ENCODE measurements at regions not wholly inside any gene's neighbourhood (a gene's known extent, or its start where the extent isn't known, plus 50 kb on each side); places are given as distances from the start of the nearest gene placed in this dataset.

DNA sequence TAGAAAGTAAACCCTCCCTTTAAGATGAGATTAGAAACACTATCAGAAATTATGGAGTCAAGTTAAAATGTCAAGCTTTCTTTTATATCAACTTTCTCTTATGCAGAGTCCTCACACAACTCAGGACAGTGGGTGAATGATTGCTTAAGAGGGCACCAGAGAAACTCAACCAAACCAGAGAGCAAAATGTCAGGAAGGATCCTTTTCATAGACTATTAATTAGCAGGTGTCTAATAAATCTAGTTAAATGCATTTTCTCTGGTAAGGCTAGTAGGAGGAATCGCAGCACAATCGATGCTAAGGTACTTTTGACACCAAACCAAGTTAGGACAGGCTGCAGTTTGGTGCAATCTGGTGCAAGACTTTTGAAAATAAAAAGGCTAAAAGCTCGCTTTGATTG lies 614.7 kb upstream of the FOXG1 start:
- no peaks in the 10 kb centered on the region for H3K79me2 ChIP-seq (ENCODE audit: control insufficient read depth, low read length)
- H3K27me3 ChIP-seq (ENCODE audit: control insufficient read depth, low read length) = no peaks in the 10 kb centered on the region
- 0 out of 2 replicates have a peak, but pooled peaks cover 2% of the 10 kb centered on the region for H3K9me3 ChIP-seq (ENCODE audit: control insufficient read depth, insufficient read depth, low read length)
- no peaks in the 10 kb centered on the region for H3K9me2 ChIP-seq (replicated peaks; ENCODE audit: control insufficient read depth, low read length)
- no peaks in the 10 kb centered on the region for H3F3A ChIP-seq (ENCODE audit: control insufficient read depth, insufficient read depth)
- H3K27ac ChIP-seq (ENCODE audit: low read depth, low read length) = no peak overlapping the region
- TF ChIP-seq EZH2phosphoT487 (IDR thresholded peaks at IDR 0.05; ENCODE audit: borderline replicate concordance, low read length) = no peak
- TF ChIP-seq, protein P1, sequence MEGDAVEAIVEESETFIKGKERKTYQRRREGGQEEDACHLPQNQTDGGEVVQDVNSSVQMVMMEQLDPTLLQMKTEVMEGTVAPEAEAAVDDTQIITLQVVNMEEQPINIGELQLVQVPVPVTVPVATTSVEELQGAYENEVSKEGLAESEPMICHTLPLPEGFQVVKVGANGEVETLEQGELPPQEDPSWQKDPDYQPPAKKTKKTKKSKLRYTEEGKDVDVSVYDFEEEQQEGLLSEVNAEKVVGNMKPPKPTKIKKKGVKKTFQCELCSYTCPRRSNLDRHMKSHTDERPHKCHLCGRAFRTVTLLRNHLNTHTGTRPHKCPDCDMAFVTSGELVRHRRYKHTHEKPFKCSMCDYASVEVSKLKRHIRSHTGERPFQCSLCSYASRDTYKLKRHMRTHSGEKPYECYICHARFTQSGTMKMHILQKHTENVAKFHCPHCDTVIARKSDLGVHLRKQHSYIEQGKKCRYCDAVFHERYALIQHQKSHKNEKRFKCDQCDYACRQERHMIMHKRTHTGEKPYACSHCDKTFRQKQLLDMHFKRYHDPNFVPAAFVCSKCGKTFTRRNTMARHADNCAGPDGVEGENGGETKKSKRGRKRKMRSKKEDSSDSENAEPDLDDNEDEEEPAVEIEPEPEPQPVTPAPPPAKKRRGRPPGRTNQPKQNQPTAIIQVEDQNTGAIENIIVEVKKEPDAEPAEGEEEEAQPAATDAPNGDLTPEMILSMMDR (IDR thresholded peaks at IDR 0.05; ENCODE audit: low read depth, low read length, poor library complexity, severe bottlenecking) = no peak
- no peaks in the 10 kb centered on the region for H3K4me1 ChIP-seq (ENCODE audit: control insufficient read depth, low read length)
- H4K20me1 ChIP-seq (ENCODE audit: control insufficient read depth, insufficient read depth, low read depth, low read length) = no peaks in the 10 kb centered on the region
- no peak overlapping the region for H3K4me3 ChIP-seq (ENCODE audit: low read length)
- H3K4me2 ChIP-seq (ENCODE audit: low read length) = no peak overlapping the region
- H3K36me3 ChIP-seq (ENCODE audit: control insufficient read depth, low read length) = no peaks in the 10 kb centered on the region

DNA sequence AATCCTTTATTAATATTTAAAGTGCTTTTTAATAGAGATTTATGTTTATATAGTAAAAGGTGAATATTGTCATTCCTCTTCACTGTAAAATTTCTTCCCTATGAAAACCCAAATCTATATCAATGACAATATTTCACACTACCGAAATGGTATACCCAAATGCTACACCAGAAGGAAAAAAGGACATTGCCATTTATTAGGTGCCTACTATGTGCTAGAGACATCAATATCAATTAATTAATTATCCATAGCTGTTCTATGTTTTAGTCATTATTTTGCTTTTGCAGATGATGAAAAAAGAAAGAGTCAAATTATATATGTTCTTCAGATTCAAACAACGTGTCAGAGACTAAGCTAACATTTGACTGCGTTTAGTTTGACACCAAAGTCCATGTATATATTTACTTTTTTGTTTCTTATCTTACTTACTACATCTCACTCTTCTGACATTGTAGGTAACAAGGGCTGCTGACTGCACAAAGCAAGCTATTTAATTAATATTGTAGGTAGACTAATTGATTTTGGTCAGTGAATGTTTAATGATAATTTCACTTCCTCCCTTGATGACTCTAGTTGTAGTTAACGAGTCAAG lies 614.0 kb upstream of the FOXG1 start:
- Histone ChIP-seq H3K4me1 (ENCODE audit: control insufficient read depth, low read length) (no peaks in the 10 kb centered on the region), H3K27me3 (ENCODE audit: control insufficient read depth, low read length) (no peaks in the 10 kb centered on the region), H3K4me2 (ENCODE audit: low read length) (no peak overlapping the region), H3K4me3 (ENCODE audit: low read length) (no peak overlapping the region), H3K36me3 (ENCODE audit: control insufficient read depth, low read length) (no peaks in the 10 kb centered on the region), H3K9me3 (ENCODE audit: control insufficient read depth, insufficient read depth, low read length) (peaks cover 4% of the 10 kb centered on the region; the same call in 1 of the 2 replicates), H3K9me2 (replicated peaks; ENCODE audit: control insufficient read depth, low read length) (no peaks in the 10 kb centered on the region), H3K27ac (ENCODE audit: low read depth, low read length) (no peak overlapping the region), H4K20me1 (ENCODE audit: control insufficient read depth, insufficient read depth, low read depth, low read length) (no peaks in the 10 kb centered on the region), H3F3A (ENCODE audit: control insufficient read depth, insufficient read depth) (no peaks in the 10 kb centered on the region), H3K79me2 (ENCODE audit: control insufficient read depth, low read length) (no peaks in the 10 kb centered on the region)
- TF ChIP-seq EZH2phosphoT487 (IDR thresholded peaks at IDR 0.05; ENCODE audit: borderline replicate concordance, low read length) = no peak
- TF ChIP-seq, protein P1 (IDR thresholded peaks at IDR 0.05; ENCODE audit: low read depth, low read length, poor library complexity, severe bottlenecking) = no peak

DNA sequence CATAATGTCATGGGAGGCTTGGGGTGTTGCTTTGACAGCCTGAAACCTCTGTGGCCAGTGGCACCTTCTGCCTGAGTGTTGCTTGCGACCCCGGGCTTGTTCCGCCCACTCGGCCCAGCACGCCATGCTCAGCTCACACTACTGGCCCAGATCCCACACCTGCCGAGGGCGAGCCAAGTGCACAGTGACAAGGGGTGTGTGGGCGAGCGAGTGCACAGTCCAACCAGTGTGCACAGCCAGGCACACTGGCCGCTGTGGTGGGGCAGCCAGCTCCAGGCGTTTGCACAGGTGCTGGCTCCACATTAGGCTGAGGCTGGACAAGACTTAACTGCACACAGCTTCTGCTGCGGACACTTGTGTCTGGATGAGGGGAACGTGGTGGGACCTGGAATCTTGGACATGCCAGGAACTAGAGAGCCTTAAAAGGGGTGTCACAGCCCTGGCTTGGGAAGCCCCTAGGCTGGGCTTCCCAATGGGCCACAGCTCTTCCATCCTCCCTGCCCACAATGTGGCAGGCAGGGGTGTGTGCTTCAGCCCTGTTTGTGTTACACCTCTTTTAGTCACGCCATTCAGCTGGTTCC lies 609.2 kb upstream of the FOXG1 start:
- no peaks in the 10 kb centered on the region for H3K79me2 ChIP-seq (ENCODE audit: control insufficient read depth, low read length)
- H3K9me2 ChIP-seq (replicated peaks; ENCODE audit: control insufficient read depth, low read length) = no peaks in the 10 kb centered on the region
- no peaks in the 10 kb centered on the region for H3K36me3 ChIP-seq (ENCODE audit: control insufficient read depth, low read length)
- H3K4me3 ChIP-seq (ENCODE audit: low read length) = no peak overlapping the region
- no peak for TF ChIP-seq EZH2phosphoT487 (IDR thresholded peaks at IDR 0.05; ENCODE audit: borderline replicate concordance, low read length)
- TF ChIP-seq, protein P1 (IDR thresholded peaks at IDR 0.05; ENCODE audit: low read depth, low read length, poor library complexity, severe bottlenecking) = no peak
- H3K9me3 ChIP-seq (ENCODE audit: control insufficient read depth, insufficient read depth, low read length) = peaks cover 7% of the 10 kb centered on the region; the same call in 1 of the 2 replicates
- H3K4me2 ChIP-seq (ENCODE audit: low read length) = no peak overlapping the region
- no peaks in the 10 kb centered on the region for H3K27me3 ChIP-seq (ENCODE audit: control insufficient read depth, low read length)
- no peaks in the 10 kb centered on the region for H4K20me1 ChIP-seq (ENCODE audit: control insufficient read depth, insufficient read depth, low read depth, low read length)
- no peaks in the 10 kb centered on the region for H3K4me1 ChIP-seq (ENCODE audit: control insufficient read depth, low read length)
- no peaks in the 10 kb centered on the region for H3F3A ChIP-seq (ENCODE audit: control insufficient read depth, insufficient read depth)
- H3K27ac ChIP-seq (ENCODE audit: low read depth, low read length) = no peak overlapping the region

Measured in DOHH2 (cell line).